ENCODE measurements at regions not wholly inside any gene's neighbourhood (a gene's known extent, or its start where the extent isn't known, plus 50 kb on each side); places are given as distances from the start of the nearest gene placed in this dataset.

GRCh38 chr5:89866410-89866809 is 543.1 kb downstream of the CETN3 start:
- H3K4me3 Mint-ChIP-seq (ENCODE audit: unreplicated experiment): no peak overlapping the region
- H3K36me3 Mint-ChIP-seq (ENCODE audit: unreplicated experiment): no peaks in the 10 kb centered on the region
- H3K9me3 Mint-ChIP-seq (ENCODE audit: unreplicated experiment): no peaks in the 10 kb centered on the region
- H3K4me1 Mint-ChIP-seq (ENCODE audit: unreplicated experiment): no peaks in the 10 kb centered on the region
- no peak overlapping the region for H3K27ac Mint-ChIP-seq (ENCODE audit: unreplicated experiment)
- no peaks in the 10 kb centered on the region for H3K27me3 Mint-ChIP-seq (ENCODE audit: unreplicated experiment)
- no peak for TF ChIP-seq CTCF (IDR thresholded peaks at IDR 0.05)
- DNase-seq (ENCODE audit: extremely low spot score, unreplicated experiment): no peak

GRCh38 chr5:89864941-89865340 is 544.6 kb downstream of the CETN3 start:
- no peak overlapping the region for H3K4me3 Mint-ChIP-seq (ENCODE audit: unreplicated experiment)
- TF ChIP-seq CTCF (IDR thresholded peaks at IDR 0.05): no peak
- no peak overlapping the region for H3K27ac Mint-ChIP-seq (ENCODE audit: unreplicated experiment)
- H3K9me3 Mint-ChIP-seq (ENCODE audit: unreplicated experiment): no peaks in the 10 kb centered on the region
- no peaks in the 10 kb centered on the region for H3K36me3 Mint-ChIP-seq (ENCODE audit: unreplicated experiment)
- no peaks in the 10 kb centered on the region for H3K27me3 Mint-ChIP-seq (ENCODE audit: unreplicated experiment)
- no peaks in the 10 kb centered on the region for H3K4me1 Mint-ChIP-seq (ENCODE audit: unreplicated experiment)
- DNase-seq (ENCODE audit: extremely low spot score, unreplicated experiment): no peak

- H3K36me3 Mint-ChIP-seq (ENCODE audit: unreplicated experiment): no peaks in the 10 kb centered on the region
- no peak overlapping the region for H3K27ac Mint-ChIP-seq (ENCODE audit: unreplicated experiment)
- peaks cover 6% of the 10 kb centered on the region for H3K9me3 Mint-ChIP-seq (ENCODE audit: unreplicated experiment)
- no peak for TF ChIP-seq CTCF (IDR thresholded peaks at IDR 0.05)
- H3K4me1 Mint-ChIP-seq (ENCODE audit: unreplicated experiment): no peaks in the 10 kb centered on the region
- H3K27me3 Mint-ChIP-seq (ENCODE audit: unreplicated experiment): no peaks in the 10 kb centered on the region
- DNase-seq (ENCODE audit: extremely low spot score, unreplicated experiment): no peak
- no peak overlapping the region for H3K4me3 Mint-ChIP-seq (ENCODE audit: unreplicated experiment)
Measured at GRCh38 chr5:89857790-89858189, 551.8 kb downstream of the CETN3 start.

- no peak overlapping the region for H3K27ac Mint-ChIP-seq (ENCODE audit: unreplicated experiment)
- TF ChIP-seq CTCF (IDR thresholded peaks at IDR 0.05): no peak
- no peaks in the 10 kb centered on the region for H3K36me3 Mint-ChIP-seq (ENCODE audit: unreplicated experiment)
- H3K9me3 Mint-ChIP-seq (ENCODE audit: unreplicated experiment): peaks cover 6% of the 10 kb centered on the region
- no peak overlapping the region for H3K4me3 Mint-ChIP-seq (ENCODE audit: unreplicated experiment)
- H3K27me3 Mint-ChIP-seq (ENCODE audit: unreplicated experiment): no peaks in the 10 kb centered on the region
- no peak for DNase-seq (ENCODE audit: extremely low spot score, unreplicated experiment)
- peaks cover 1% of the 10 kb centered on the region for H3K4me1 Mint-ChIP-seq (ENCODE audit: unreplicated experiment)
Measured at GRCh38 chr5:89855417-89855816, 554.1 kb downstream of the CETN3 start.

- Mint-ChIP-seq H3K36me3 (ENCODE audit: unreplicated experiment) (no peaks in the 10 kb centered on the region), H3K27me3 (ENCODE audit: unreplicated experiment) (no peaks in the 10 kb centered on the region), H3K4me3 (ENCODE audit: unreplicated experiment) (no peak overlapping the region), H3K4me1 (ENCODE audit: unreplicated experiment) (peaks cover 9% of the 10 kb centered on the region), H3K27ac (ENCODE audit: unreplicated experiment) (no peak overlapping the region), H3K9me3 (ENCODE audit: unreplicated experiment) (no peaks in the 10 kb centered on the region)
- no peak for TF ChIP-seq CTCF (IDR thresholded peaks at IDR 0.05)
- no peak for DNase-seq (ENCODE audit: extremely low spot score, unreplicated experiment)
Measured at GRCh38 chr5:89851911-89852310, 557.6 kb downstream of the CETN3 start.
